ENCODE measurements at regions not wholly inside any gene's neighbourhood (a gene's known extent, or its start where the extent isn't known, plus 50 kb on each side); places are given as distances from the start of the nearest gene placed in this dataset.

- TF ChIP-seq POLR2A (IDR thresholded peaks at IDR 0.05) = no peak
- TF ChIP-seq CTCF (IDR thresholded peaks at IDR 0.05 in 4 of 5, conservative IDR thresholded peaks at IDR 0.05 in 1 of 5) = no peak
Measured at GRCh38 chr5:136730426-136730825, 365.1 kb upstream of the TRPC7 start.
